ENCODE measurements at regions not wholly inside any gene's neighbourhood (a gene's known extent, or its start where the extent isn't known, plus 50 kb on each side); places are given as distances from the start of the nearest gene placed in this dataset.
"Not testable (repeated sequence)": the region's sequence is repeated elsewhere in the genome, so short reads cannot be mapped to it uniquely, and the experiment has no call there.

DNA sequence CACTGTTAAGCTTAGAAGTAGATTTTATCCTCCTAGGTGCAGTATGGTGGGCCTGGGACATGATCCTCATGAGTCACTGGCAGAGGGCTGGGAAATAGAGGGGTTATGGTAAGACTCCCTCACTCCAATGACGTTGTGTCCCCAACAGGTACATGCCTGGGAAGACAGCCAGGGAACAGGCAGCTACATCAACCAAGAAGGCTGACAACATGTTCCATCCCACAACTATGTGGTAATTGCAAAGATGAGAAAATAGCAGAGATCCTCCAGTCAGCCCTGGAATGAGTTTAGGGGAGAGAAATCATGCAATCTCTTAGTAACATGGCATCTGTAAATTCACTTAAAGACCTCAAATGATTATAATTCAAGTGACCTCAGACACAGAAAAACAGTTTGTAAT, 114.4 kb upstream of the LIFR start:
- Histone ChIP-seq H3K27ac (no peak overlapping the region), H3K4me1 (no peaks in the 10 kb centered on the region), H3K36me3 (no peaks in the 10 kb centered on the region), H3K27me3 (no peaks in the 10 kb centered on the region), H3K4me3 (no peak overlapping the region), H3K9me3 (no peaks in the 10 kb centered on the region)
- no peak for DNase-seq
- TF ChIP-seq, protein P1, sequence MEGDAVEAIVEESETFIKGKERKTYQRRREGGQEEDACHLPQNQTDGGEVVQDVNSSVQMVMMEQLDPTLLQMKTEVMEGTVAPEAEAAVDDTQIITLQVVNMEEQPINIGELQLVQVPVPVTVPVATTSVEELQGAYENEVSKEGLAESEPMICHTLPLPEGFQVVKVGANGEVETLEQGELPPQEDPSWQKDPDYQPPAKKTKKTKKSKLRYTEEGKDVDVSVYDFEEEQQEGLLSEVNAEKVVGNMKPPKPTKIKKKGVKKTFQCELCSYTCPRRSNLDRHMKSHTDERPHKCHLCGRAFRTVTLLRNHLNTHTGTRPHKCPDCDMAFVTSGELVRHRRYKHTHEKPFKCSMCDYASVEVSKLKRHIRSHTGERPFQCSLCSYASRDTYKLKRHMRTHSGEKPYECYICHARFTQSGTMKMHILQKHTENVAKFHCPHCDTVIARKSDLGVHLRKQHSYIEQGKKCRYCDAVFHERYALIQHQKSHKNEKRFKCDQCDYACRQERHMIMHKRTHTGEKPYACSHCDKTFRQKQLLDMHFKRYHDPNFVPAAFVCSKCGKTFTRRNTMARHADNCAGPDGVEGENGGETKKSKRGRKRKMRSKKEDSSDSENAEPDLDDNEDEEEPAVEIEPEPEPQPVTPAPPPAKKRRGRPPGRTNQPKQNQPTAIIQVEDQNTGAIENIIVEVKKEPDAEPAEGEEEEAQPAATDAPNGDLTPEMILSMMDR (IDR thresholded peaks at IDR 0.05): no peak
- TF ChIP-seq POLR2A (IDR thresholded peaks at IDR 0.05): no peak

DNA sequence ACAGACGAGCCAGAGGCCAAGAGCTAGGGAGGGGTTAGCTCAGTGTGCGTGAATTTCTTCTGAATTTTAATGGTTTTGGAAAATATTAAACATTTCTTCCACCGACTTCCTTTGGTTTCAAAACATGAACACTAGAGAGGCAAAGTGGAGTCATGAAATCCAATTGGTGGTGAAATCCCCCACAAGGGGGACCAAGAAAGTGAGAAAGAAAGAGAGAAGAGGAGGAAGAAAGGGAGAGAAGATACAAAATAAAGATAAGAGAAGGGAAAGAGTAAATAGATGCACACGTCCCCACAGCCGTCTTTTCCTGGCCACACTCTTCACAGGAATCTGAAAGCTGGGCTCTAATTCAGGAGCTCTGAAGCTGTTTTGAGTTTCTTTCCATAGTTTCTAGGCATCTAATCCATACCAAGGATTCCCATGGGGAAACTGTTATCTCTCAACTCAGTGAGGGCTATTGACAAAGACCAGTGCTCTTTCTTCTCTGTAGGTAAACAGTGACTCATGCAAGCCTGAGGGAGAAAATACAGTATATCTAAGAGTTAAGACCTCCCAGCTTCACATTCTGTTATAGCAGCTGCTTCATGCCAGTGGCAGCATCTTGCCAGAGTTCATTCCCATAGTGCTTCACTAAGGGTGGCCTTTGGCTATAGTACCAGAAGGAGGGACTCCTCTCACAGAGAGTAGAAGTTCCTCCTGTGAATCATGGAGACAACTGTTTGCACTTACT, 115.8 kb upstream of the LIFR start:
- no peak overlapping the region for H3K4me3 ChIP-seq
- H3K27me3 ChIP-seq: no peaks in the 10 kb centered on the region
- no peak for DNase-seq
- H3K27ac ChIP-seq: no peak overlapping the region
- H3K36me3 ChIP-seq: no peaks in the 10 kb centered on the region
- H3K9me3 ChIP-seq: no peaks in the 10 kb centered on the region
- TF ChIP-seq, protein P1 (IDR thresholded peaks at IDR 0.05): no peak
- TF ChIP-seq POLR2A (IDR thresholded peaks at IDR 0.05): no peak
- H3K4me1 ChIP-seq: no peaks in the 10 kb centered on the region

DNA sequence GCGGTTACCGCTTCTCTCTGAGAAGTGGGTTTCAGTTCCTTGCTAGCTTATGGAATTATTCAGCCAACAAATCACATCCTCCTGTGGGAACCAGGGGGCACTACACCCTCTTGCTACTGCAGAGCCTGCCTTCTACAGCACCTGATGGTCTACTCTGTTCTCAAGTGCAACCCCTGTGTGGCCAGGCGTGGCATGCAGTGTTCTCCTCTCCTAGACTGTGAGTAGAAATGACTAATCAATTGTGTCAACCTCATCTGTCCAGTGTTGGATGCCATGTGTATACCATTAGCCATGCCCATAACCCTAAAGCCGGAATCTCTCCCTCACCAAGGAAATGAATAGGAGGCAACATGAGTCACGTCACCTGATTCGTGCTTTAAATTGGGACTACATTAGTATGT, 117.2 kb upstream of the LIFR start:
- no peaks in the 10 kb centered on the region for H3K9me3 ChIP-seq
- no peaks in the 10 kb centered on the region for H3K27me3 ChIP-seq
- TF ChIP-seq POLR2A (IDR thresholded peaks at IDR 0.05): no peak
- TF ChIP-seq, protein P1 (IDR thresholded peaks at IDR 0.05): no peak
- no peaks in the 10 kb centered on the region for H3K4me1 ChIP-seq
- no peaks in the 10 kb centered on the region for H3K36me3 ChIP-seq
- no peak overlapping the region for H3K27ac ChIP-seq
- H3K4me3 ChIP-seq: no peak overlapping the region
- DNase-seq: no peak

DNA sequence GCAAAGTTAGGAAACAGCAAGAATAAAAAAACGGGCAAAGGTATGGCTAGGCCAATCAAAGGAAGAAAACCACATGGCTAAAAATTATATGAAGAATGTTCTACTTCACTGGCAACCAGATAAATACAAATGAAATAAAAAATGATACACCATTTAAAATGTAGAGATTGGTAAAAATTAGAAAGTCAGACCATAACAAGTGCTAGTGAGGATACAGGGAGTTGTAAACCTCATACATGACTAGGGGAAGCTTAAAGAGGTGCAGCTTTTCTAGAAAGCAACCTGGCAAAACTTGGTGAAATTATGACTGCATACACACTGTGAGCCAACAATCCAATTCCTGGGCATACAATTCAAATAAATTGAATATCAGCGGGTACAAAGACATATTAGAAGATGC, 119.0 kb upstream of the LIFR start:
- H3K27me3 ChIP-seq: no peaks in the 10 kb centered on the region

DNA sequence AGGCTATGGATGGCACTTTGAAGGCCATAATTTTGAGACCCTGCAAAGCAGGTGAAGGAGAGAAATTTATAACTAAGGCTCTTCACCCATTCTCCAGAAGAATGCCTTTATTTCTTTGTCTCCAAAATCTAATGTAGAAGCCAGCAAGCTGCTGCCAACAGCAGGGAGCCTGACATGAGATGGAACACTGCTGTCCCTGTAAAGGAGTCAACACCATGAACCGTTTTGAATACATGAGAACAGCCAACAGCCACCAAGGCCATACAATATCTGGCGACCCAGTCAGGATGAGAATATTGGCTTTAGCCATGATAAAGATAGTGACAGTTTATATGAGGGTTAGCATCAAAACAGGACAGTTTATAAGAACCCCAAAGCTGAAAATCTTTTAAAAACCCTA, 121.2 kb upstream of the LIFR start:
- no peaks in the 10 kb centered on the region for H3K4me1 ChIP-seq
- no peak for TF ChIP-seq POLR2A (IDR thresholded peaks at IDR 0.05)
- H3K27ac ChIP-seq: no peak overlapping the region
- DNase-seq: no peak
- no peaks in the 10 kb centered on the region for H3K36me3 ChIP-seq
- no peak overlapping the region for H3K4me3 ChIP-seq
- no peaks in the 10 kb centered on the region for H3K27me3 ChIP-seq
- H3K9me3 ChIP-seq: no peaks in the 10 kb centered on the region

More for the DNA sequence above, 119.0 kb upstream of the LIFR start:
- TF ChIP-seq, protein P1 (IDR thresholded peaks at IDR 0.05): no peak
- TF ChIP-seq POLR2A (IDR thresholded peaks at IDR 0.05): no peak
- DNase-seq: no peak
- H3K4me3 ChIP-seq: no peak overlapping the region
- no peaks in the 10 kb centered on the region for H3K4me1 ChIP-seq
- no peaks in the 10 kb centered on the region for H3K9me3 ChIP-seq
- H3K27ac ChIP-seq: no peak overlapping the region
- no peaks in the 10 kb centered on the region for H3K36me3 ChIP-seq

DNA sequence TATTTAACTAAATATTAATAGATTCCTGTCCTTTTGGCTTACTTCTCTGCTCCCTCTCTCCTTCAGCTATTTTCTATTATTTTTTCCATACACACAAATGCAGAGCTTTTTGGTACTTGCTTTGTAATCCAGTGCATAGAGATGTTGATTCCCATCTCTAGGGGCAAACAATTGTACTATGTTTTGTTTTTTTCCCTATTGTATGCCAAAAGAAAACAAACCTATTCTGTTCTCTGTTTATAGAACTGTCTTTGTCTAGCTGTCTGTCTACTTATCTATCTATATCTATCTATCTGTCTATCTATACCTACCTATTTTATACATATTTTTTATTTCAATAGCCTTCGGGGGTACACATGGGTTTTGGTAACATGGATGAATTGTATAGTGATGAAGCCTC, 121.6 kb upstream of the LIFR start:
- Histone ChIP-seq H3K27ac (no peak overlapping the region), H3K4me3 (no peak overlapping the region), H3K4me1 (no peaks in the 10 kb centered on the region), H3K27me3 (no peaks in the 10 kb centered on the region), H3K9me3 (no peaks in the 10 kb centered on the region), H3K36me3 (no peaks in the 10 kb centered on the region)
- no peak for DNase-seq
- TF ChIP-seq, protein P1 (IDR thresholded peaks at IDR 0.05): no peak
- no peak for TF ChIP-seq POLR2A (IDR thresholded peaks at IDR 0.05)

DNA sequence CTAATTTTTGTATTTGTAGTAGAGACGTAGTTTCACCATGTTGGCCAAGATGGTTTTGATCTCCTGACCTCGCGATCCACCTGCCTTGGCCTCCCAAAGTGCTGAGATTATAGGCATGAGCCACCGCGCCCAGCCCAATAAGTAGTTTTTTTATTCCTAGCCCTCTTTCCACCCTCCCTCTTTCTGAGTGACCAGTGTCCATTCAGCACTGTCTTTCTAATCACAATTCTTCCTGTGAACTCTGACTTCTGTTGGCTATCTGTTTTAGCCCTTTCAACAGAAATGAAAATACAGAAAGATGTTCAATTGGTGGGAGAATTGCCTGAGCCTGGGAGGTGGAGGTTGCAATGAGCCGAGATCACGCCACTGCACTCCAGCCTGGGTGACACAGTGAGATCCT, 122.3 kb upstream of the LIFR start:
- H3K27me3 ChIP-seq, H3K4me1 ChIP-seq, H3K4me3 ChIP-seq, H3K27ac ChIP-seq, H3K9me3 ChIP-seq, DNase-seq, H3K36me3 ChIP-seq: not testable (repeated sequence)
